Pancreas (tissue), 10 donors: ENCODE measurements at regions not wholly inside any gene's neighbourhood (a gene's known extent, or its start where the extent isn't known, plus 50 kb on each side); places are given as distances from the start of the nearest gene placed in this dataset.

Source experiments
- ATAC-seq, 4 donors: fragments of 200-7000 bp; cut with Tn5 transposase; one replicate each; pipeline versions ENCODE4 v1.8.0 to v1.9.1; 2020; ENCODE audit warnings: mild to moderate bottlenecking in 4 of 4, moderate library complexity in 4 of 4
- DNase-seq, 6 donors: peaks; one replicate each; pipeline ENCODE4 v3.0.0-alpha.2; 2020
- FAIRE-seq: peaks from 2 replicates; lab custom pipeline; 2012; peaks lifted over from hg19 to GRCh38; lab: Jason Lieb, UNC
- H3K27ac ChIP-seq, 4 donors: fragments of 200-600 bp; sonication (generic); 1 replicate in 3 of 4; 2 replicates in 1 of 4; pipeline versions ENCODE4 v1.5.0 to v1.8.0; 2020
- H3K27me3 ChIP-seq, 4 donors: fragments of 200-600 bp; one replicate each; pipeline ENCODE4 v1.8.0; 2021
- H3K36me3 ChIP-seq, 3 donors: fragments of 200-600 bp; sonication (generic) in 1 of 3; one replicate each; pipeline versions ENCODE4 v1.5.0 to v1.8.0; 2020 to 2021
- H3K4me1 ChIP-seq, 3 donors: fragments of 200-600 bp; one replicate each; pipeline ENCODE4 v1.8.0; 2021
- H3K4me3 ChIP-seq, 4 donors: fragments of 200-600 bp; sonication (generic) in 2 of 4; one replicate each; pipeline versions ENCODE4 v1.5.0 to v1.8.0; 2020 to 2021
- H3K9me3 ChIP-seq, 4 donors: fragments of 200-600 bp; one replicate each; pipeline ENCODE4 v1.8.0; 2021
- WGBS, 2 donors: extraction: QIAGEN DNeasy Blood & Tissue Kit; methylation state at CpG; one replicate each; pipeline ENCODE4 v1.1.7; 2013; 5-methylcytosine and 5-hydroxymethylcytosine counted together
- intact Hi-C, 3 donors: fragments of 100-400 bp; cut with DNase I; formaldehyde crosslinking; loops; one replicate each; pipeline versions ENCODE4 v1.11.1 to v1.14.2; 2022
- TF ChIP-seq, protein P1 (sequence below), 4 donors: fragments of 200-600 bp; sonication (generic) in 3 of 4; IDR thresholded peaks; one replicate each; pipeline versions ENCODE4 v1.5.0 to v1.8.0; 2021; ENCODE audit warnings: antibody characterized with exemption in 4 of 4
- donor health status: healthy with polysubstance abuse.
- donor health status: DM: no; HTN: no; CAD: no; lungs with moderate emphysema.
- donor health status: DM: no; HTN: no; CAD: no.
- donor health status: control.
- donor health status: control.
- donor health status: Bipolar disorder and iron deficiency.
- donor health status: DM: yes; HTN: yes; CAD: no.
- donor health status: DM: no; HTN: no; CAD: no.
- donor health status: DM: no; HTN: no; CAD: no.
- donor health status: DM: yes; HTN: yes; CAD: no.

DNA sequence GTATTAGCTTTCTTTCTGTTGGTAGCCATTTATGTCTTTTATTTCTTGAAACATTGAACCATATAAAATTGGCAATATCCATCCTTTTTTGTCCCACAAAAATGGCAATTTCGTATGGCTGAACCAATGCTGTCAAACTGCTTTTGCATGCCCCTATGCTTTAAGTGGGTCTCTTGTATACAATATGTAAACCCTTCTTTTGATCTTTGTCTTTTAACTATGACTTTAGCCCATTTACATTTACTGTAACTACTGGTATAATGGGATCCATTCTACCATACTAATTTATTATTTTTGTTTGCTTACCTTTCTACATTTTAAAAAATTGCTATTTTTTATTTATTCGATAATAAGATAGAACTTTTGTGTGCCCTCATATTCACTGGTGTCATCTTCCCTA lies 93.4 kb downstream of the TENT4A start:
- intact Hi-C loops, result no loop called here
- FAIRE-seq, result no peak
- H3K27me3 ChIP-seq, result no peaks in the 10 kb centered on the region
- no peak for DNase-seq
- no peak for ATAC-seq
- no peaks in the 10 kb centered on the region for H3K4me1 ChIP-seq
- H3K27ac ChIP-seq, result no peak overlapping the region
- H3K9me3 ChIP-seq, result peaks cover 0 to 5% (median 0%) of the 10 kb centered on the region in 4 donors
- WGBS, 2 donors, result 51 to 60% methylated on average over 2 of the region's 2 CpGs
- no peaks in the 10 kb centered on the region for H3K36me3 ChIP-seq
- H3K4me3 ChIP-seq, result no peak overlapping the region
- TF ChIP-seq, protein P1, sequence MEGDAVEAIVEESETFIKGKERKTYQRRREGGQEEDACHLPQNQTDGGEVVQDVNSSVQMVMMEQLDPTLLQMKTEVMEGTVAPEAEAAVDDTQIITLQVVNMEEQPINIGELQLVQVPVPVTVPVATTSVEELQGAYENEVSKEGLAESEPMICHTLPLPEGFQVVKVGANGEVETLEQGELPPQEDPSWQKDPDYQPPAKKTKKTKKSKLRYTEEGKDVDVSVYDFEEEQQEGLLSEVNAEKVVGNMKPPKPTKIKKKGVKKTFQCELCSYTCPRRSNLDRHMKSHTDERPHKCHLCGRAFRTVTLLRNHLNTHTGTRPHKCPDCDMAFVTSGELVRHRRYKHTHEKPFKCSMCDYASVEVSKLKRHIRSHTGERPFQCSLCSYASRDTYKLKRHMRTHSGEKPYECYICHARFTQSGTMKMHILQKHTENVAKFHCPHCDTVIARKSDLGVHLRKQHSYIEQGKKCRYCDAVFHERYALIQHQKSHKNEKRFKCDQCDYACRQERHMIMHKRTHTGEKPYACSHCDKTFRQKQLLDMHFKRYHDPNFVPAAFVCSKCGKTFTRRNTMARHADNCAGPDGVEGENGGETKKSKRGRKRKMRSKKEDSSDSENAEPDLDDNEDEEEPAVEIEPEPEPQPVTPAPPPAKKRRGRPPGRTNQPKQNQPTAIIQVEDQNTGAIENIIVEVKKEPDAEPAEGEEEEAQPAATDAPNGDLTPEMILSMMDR (IDR thresholded peaks at IDR 0.05), result no peak

DNA sequence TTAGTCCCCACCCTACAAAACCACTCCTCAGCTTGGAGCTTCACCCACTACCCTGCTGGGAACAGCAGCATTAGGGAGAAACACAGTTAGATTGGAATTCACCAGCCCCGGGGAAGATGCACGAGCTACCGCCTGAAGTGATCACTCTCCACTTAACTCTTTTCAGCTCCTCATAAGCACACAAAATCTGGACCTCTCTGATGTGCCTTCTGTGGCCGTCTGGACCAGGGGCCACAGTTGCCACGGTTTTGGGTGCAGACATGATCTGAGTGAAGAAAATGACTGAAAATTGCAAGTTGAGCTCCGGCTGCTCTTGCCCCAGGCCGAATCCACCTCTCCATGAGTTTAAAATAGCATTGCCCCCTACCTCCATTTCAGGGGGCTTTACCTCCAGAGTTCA lies 95.2 kb downstream of the TENT4A start:
- DNase-seq (no peak), ATAC-seq (no peak), FAIRE-seq (no peak)
- WGBS, 2 donors, result 77 to 82% methylated on average over 7 of the region's 7 CpGs
- Histone ChIP-seq H3K27ac (no peak overlapping the region), H3K4me3 (no peak overlapping the region), H3K27me3 (no peaks in the 10 kb centered on the region), H3K9me3 (peaks cover 0 to 5% (median 0%) of the 10 kb centered on the region in 4 donors), H3K4me1 (peaks cover 1 to 9% (median 6%) of the 10 kb centered on the region in 3 donors), H3K36me3 (no peaks in the 10 kb centered on the region)
- intact Hi-C loops, result no loop called here
- TF ChIP-seq, protein P1 (IDR thresholded peaks at IDR 0.05), result no peak

DNA sequence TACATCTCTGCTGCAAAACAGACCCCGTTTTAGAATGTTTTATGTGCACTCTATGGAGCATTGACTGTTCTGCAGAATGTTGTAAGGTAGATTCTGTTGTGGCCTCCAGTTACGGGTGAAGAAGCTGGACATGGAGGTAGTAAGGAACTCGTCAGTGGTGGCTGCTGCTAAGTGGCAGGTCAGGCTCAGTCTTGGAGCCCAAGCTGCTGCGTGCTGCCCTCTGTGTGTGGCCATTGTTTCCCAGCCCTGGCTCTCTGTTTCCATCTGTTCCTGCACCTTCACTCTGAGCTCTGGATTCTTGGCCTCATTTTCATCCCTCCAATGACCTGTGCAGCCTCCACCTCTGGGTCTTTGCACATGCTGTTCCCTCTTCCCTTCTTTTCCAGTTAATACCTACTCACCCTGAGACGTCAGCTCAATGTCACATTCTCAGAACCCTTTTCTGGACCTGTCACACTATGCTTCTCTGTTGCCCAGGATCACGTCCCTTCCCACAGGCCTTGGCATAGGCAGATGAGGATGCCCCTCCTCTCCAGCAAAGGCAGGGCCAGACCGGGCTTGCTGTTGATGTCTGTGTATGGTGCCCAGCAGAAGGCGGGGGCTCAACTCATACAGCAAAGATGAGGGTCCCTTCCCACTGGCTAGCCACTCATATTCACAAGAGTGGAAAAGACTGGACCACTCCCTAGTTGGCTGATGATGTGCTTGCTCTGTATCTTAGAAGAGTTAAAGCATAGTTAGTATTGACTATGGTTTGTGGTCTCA lies 97.6 kb downstream of the TENT4A start:
- TF ChIP-seq, protein P1 (IDR thresholded peaks at IDR 0.05), result no peak
- intact Hi-C loops, result no loop called here
- no peak for ATAC-seq
- H3K9me3 ChIP-seq, result peaks cover 0 to 5% (median 0%) of the 10 kb centered on the region in 4 donors
- no peaks in the 10 kb centered on the region for H3K36me3 ChIP-seq
- H3K4me3 ChIP-seq, result no peak overlapping the region
- no peak for FAIRE-seq
- no peak for DNase-seq
- H3K27me3 ChIP-seq, result no peaks in the 10 kb centered on the region
- 86 to 90% methylated on average over 8 of the region's 8 CpGs for WGBS, 2 donors
- peaks cover 6 to 15% (median 10%) of the 10 kb centered on the region in 3 donors for H3K4me1 ChIP-seq
- H3K27ac ChIP-seq, result no peak overlapping the region

DNA sequence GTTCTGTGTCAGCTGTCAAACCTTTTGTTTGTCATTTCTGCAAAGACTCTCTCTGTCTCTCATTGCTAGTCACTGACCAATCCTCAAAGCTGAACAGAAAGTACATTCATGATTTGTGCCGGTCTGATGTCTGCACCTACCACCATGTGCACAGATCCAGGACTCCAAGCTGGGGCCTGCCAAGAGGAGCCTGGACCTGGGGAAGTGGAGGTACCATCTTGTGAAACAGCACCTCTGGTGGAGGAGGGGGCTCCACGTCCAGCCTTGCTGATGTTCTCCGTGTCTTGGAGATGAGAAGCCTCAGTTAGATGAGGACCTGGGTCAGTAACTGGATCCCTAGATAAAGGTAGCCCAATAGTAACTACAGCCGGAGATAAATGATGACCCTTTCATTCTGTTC lies 98.9 kb downstream of the TENT4A start:
- WGBS, 2 donors, result 75 to 77% methylated on average over 4 of the region's 4 CpGs
- Histone ChIP-seq H3K4me1 (peaks cover 6 to 15% (median 10%) of the 10 kb centered on the region in 3 donors), H3K4me3 (no peak overlapping the region), H3K36me3 (no peaks in the 10 kb centered on the region), H3K27ac (no peak overlapping the region), H3K27me3 (no peaks in the 10 kb centered on the region), H3K9me3 (peaks cover 0 to 5% (median 0%) of the 10 kb centered on the region in 4 donors)
- DNase-seq (no peak), ATAC-seq (no peak), FAIRE-seq (no peak)
- intact Hi-C loops, result no loop called here
- TF ChIP-seq, protein P1 (IDR thresholded peaks at IDR 0.05), result no peak
